PFSK-1 (cell line): ENCODE measurements at regions not wholly inside any gene's neighbourhood (a gene's known extent, or its start where the extent isn't known, plus 50 kb on each side); places are given as distances from the start of the nearest gene placed in this dataset.

ENCODE experiments used
- FOXP2 ChIP-seq: optimal IDR thresholded peaks from 2 replicates; pipeline ENCODE3; 2011; ENCODE audit warnings: borderline replicate concordance, control low read depth, inconsistent platforms; ENCODE audit not compliant: insufficient read depth; ENCODE audit errors: extremely low read length, extremely low read depth
- POLR2AphosphoS5 ChIP-seq: IDR thresholded peaks from 2 replicates; pipeline ENCODE4 v1.6.1; 2012; ENCODE audit warnings: low read depth, mild to moderate bottlenecking, control low read depth, low read length, moderate library complexity
- SIN3A ChIP-seq: IDR thresholded peaks from 2 replicates; pipeline ENCODE4 v1.6.1; 2012; ENCODE audit warnings: mild to moderate bottlenecking, low read length, moderate library complexity, borderline replicate concordance; ENCODE audit not compliant: insufficient read depth
- TAF1 ChIP-seq: IDR thresholded peaks from 2 replicates; pipeline ENCODE4 v1.6.1; 2012; ENCODE audit warnings: low read length, control low read depth, borderline replicate concordance; ENCODE audit not compliant: insufficient read depth
- TF ChIP-seq, protein P1 (sequence below), 2 experiments: IDR thresholded peaks; 2 replicates each; pipeline versions ENCODE4 v1.6.1 to v1.8.0; 2011 to 2012; ENCODE audit warnings: low read depth in 2 of 2, low read length in 2 of 2, control low read depth in 1 of 2, inconsistent platforms in 1 of 2, mild to moderate bottlenecking in 1 of 2, moderate library complexity in 1 of 2; ENCODE audit not compliant: insufficient read depth in 1 of 2

DNA sequence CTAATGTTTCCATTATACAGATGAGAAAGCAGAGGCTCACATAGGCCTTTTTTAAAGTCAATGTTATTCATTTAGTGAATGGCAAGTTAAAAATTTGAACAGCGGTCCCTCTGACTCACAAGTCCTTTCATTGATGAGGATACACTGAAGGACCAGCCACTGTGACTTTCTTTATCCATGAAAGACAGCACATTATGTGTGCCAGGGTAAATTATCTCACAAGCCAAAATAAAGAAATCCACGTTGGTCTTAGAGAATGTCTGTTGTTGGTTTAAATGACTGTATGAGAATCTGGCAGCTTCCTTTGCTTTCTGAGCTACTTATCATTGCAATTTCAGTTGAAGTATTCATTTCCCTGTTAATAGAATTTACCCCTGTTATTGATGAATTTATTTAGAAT, 485.1 kb downstream of the TBL1XR1 start:
- no peak for TF ChIP-seq POLR2AphosphoS5
- TF ChIP-seq, protein P1, sequence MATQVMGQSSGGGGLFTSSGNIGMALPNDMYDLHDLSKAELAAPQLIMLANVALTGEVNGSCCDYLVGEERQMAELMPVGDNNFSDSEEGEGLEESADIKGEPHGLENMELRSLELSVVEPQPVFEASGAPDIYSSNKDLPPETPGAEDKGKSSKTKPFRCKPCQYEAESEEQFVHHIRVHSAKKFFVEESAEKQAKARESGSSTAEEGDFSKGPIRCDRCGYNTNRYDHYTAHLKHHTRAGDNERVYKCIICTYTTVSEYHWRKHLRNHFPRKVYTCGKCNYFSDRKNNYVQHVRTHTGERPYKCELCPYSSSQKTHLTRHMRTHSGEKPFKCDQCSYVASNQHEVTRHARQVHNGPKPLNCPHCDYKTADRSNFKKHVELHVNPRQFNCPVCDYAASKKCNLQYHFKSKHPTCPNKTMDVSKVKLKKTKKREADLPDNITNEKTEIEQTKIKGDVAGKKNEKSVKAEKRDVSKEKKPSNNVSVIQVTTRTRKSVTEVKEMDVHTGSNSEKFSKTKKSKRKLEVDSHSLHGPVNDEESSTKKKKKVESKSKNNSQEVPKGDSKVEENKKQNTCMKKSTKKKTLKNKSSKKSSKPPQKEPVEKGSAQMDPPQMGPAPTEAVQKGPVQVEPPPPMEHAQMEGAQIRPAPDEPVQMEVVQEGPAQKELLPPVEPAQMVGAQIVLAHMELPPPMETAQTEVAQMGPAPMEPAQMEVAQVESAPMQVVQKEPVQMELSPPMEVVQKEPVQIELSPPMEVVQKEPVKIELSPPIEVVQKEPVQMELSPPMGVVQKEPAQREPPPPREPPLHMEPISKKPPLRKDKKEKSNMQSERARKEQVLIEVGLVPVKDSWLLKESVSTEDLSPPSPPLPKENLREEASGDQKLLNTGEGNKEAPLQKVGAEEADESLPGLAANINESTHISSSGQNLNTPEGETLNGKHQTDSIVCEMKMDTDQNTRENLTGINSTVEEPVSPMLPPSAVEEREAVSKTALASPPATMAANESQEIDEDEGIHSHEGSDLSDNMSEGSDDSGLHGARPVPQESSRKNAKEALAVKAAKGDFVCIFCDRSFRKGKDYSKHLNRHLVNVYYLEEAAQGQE (IDR thresholded peaks at IDR 0.05; ENCODE audit: insufficient read depth in 1 of 2, low read depth in 2 of 2, low read length in 2 of 2): no peak
- no peak for TF ChIP-seq SIN3A
- TF ChIP-seq TAF1: no peak
- TF ChIP-seq FOXP2: no peak

DNA sequence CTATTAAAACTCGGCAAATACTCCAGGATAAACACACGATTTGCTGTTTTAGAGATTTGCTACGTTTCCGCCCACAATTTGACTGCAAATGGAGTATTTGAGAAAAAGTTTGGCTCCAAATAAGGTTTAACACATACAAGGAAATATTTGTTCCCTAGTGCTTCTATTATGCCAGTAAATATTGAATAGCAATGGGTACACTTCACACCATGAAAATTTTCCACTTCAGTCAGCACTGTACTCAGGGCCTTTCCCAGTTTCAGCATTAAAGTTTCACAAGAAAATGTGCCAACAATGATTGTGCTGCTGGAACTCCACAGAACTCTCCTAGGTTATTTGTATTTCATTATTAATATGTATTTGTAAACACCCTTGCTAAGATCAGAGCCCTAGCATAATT, 498.0 kb downstream of the TBL1XR1 start:
- no peak for TF ChIP-seq TAF1
- TF ChIP-seq SIN3A: no peak
- no peak for TF ChIP-seq FOXP2
- TF ChIP-seq POLR2AphosphoS5: no peak
- TF ChIP-seq, protein P1 (IDR thresholded peaks at IDR 0.05; ENCODE audit: insufficient read depth in 1 of 2, low read depth in 2 of 2, low read length in 2 of 2): no peak

DNA sequence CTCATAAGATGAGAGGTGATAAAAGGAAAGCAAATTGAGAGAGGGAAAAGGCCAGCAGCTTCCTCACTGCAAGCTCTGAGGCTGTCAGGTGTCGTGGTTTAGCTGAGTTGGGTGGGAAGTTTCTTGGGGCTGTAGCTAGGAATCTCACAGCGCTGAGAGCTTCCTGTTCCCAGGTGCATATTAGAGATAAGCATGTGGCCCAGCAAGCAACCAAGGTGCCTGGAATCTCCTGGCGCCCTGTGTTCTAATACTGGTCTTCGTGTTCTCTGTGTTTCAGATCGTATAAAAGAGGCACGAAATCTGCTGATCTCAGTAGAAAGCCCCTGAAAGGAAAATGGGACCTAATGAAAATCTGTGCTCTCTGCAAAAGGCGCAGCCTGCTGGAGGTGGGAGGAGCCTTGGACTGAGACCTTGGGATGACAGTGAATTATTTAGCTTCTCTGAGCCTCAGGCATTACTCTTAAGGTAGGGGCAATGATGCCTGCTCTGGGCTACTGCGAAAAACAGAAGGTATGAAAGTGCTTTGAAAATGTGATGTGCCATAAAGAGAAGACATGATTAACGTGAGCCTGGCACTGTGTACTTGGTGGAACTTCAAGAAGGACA, 499.9 kb downstream of the TBL1XR1 start:
- no peak for TF ChIP-seq TAF1
- no peak for TF ChIP-seq FOXP2
- no peak for TF ChIP-seq SIN3A
- TF ChIP-seq, protein P1 (IDR thresholded peaks at IDR 0.05; ENCODE audit: insufficient read depth in 1 of 2, low read depth in 2 of 2, low read length in 2 of 2): no peak
- TF ChIP-seq POLR2AphosphoS5: no peak

DNA sequence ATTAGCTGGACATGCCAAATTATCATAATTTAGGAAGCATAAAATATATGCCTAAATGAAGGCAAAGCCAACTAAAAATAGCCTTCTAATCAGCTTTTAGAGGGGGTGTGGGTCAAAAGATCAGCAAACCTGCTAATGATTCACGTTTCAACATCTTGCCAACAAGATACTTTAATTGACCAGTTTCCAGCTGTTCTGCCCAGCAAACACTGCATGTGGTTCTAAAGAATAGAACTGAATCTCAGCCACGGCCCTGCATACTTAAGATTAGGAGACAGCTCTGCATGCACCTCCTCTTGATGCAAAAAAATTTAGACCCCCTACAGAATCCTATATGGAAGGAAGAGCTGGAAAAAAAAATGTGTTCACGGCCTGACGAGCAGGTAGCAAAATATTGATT, 500.5 kb downstream of the TBL1XR1 start:
- TF ChIP-seq TAF1: no peak
- no peak for TF ChIP-seq FOXP2
- TF ChIP-seq SIN3A: no peak
- TF ChIP-seq, protein P1 (IDR thresholded peaks at IDR 0.05; ENCODE audit: insufficient read depth in 1 of 2, low read depth in 2 of 2, low read length in 2 of 2): no peak
- no peak for TF ChIP-seq POLR2AphosphoS5
